ENCODE measurements at regions not wholly inside any gene's neighbourhood (a gene's known extent, or its start where the extent isn't known, plus 50 kb on each side); places are given as distances from the start of the nearest gene placed in this dataset.

- H3K79me2 ChIP-seq (ENCODE audit: control insufficient read depth, insufficient read depth, low read length), result no peaks in the 10 kb centered on the region
- no peak overlapping the region for H3K4me3 ChIP-seq
- H3K9me3 ChIP-seq (replicated peaks; ENCODE audit: control insufficient read depth, insufficient read depth, low read length), result no peaks in the 10 kb centered on the region; the same call in 2 of the 3 replicates
- no TSS peak for BruUV-seq (replicated peaks)
- no peaks in the 10 kb centered on the region for H3K36me3 ChIP-seq (ENCODE audit: control insufficient read depth in 2 of 2, insufficient read depth in 2 of 2, low read length in 1 of 2)
- POLR2A ChIA-PET, result no interaction called here
- no peaks in the 10 kb centered on the region for H3K27me3 ChIP-seq (replicated peaks in 1 of 2; ENCODE audit: control insufficient read depth in 2 of 2, insufficient read depth in 2 of 2, low read length in 1 of 2)
- intact Hi-C loops (cut with micrococcal nuclease; ENCODE audit: unreplicated experiment), result no loop called here
- ATAC-seq, result no peak
- H3K27ac ChIP-seq (ENCODE audit: control insufficient read depth, insufficient read depth), result no peak overlapping the region
- H4K20me1 ChIP-seq (ENCODE audit: control insufficient read depth, insufficient read depth), result no peaks in the 10 kb centered on the region
- H3K4me1 ChIP-seq (ENCODE audit: control insufficient read depth, insufficient read depth, low read length), result no peaks in the 10 kb centered on the region
- no peak overlapping the region for H3K4me2 ChIP-seq (ENCODE audit: control insufficient read depth, insufficient read depth)
- SMC1A ChIA-PET (ENCODE audit: uncharacterized antibody, unreplicated experiment), result no interaction called here
- H3K9ac ChIP-seq (ENCODE audit: control insufficient read depth, insufficient read depth, low read length), result no peak overlapping the region
- in situ Hi-C loops (cut with MboI), result no loop called here
- no peak for DNase-seq (ENCODE audit: low read depth, low spot score)
- no peak overlapping the region for H2AFZ ChIP-seq (ENCODE audit: control insufficient read depth, low read depth, low read length)
- no peak for FAIRE-seq
- WGBS (ENCODE audit: insufficient coverage, insufficient replicate concordance, low lambda C conversion rate, missing lambda C conversion rate), result 19% methylated on average over 3 of the region's 3 CpGs
- RAD21 ChIA-PET (ENCODE audit: unreplicated experiment), result no interaction called here
- CTCF ChIA-PET, result no interaction called here
- TF ChIP-seq ZBTB40 (IDR thresholded peaks at IDR 0.05; ENCODE audit: borderline replicate concordance) (no peak), MEF2A (IDR thresholded peaks at IDR 0.05; ENCODE audit: insufficient read depth, low read depth, low read length) (no peak), RAD51 (IDR thresholded peaks at IDR 0.05) (no peak), MLLT1 (IDR thresholded peaks at IDR 0.05) (no peak), IRF3 (IDR thresholded peaks at IDR 0.05) (no peak), GABPA (IDR thresholded peaks at IDR 0.05; ENCODE audit: low read depth) (no peak), NFYB (IDR thresholded peaks at IDR 0.05; ENCODE audit: insufficient read depth, low read depth, low read length) (no peak), SMC3 (IDR thresholded peaks at IDR 0.05; ENCODE audit: borderline replicate concordance, low read length) (no peak), ZNF24 (IDR thresholded peaks at IDR 0.05) (no peak), ZNF274 (IDR thresholded peaks at IDR 0.05; ENCODE audit: insufficient read depth, insufficient read length) (no peak), EP300 (IDR thresholded peaks at IDR 0.05; ENCODE audit: borderline replicate concordance in 1 of 2, control insufficient read depth in 1 of 2, low read depth in 2 of 2, low read length in 2 of 2) (no peak)
- TF ChIP-seq, protein P1, sequence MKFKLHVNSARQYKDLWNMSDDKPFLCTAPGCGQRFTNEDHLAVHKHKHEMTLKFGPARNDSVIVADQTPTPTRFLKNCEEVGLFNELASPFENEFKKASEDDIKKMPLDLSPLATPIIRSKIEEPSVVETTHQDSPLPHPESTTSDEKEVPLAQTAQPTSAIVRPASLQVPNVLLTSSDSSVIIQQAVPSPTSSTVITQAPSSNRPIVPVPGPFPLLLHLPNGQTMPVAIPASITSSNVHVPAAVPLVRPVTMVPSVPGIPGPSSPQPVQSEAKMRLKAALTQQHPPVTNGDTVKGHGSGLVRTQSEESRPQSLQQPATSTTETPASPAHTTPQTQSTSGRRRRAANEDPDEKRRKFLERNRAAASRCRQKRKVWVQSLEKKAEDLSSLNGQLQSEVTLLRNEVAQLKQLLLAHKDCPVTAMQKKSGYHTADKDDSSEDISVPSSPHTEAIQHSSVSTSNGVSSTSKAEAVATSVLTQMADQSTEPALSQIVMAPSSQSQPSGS (IDR thresholded peaks at IDR 0.05; ENCODE audit: low read length), result no peak
- TF ChIP-seq, protein P2, sequence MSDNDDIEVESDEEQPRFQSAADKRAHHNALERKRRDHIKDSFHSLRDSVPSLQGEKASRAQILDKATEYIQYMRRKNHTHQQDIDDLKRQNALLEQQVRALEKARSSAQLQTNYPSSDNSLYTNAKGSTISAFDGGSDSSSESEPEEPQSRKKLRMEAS (IDR thresholded peaks at IDR 0.05; ENCODE audit: low read depth, low read length), result no peak
Measured at GRCh38 chr5:21063146-21063545, 1075.1 kb upstream of the CDH18 start.

All from GM12878 (cell line).